HG03432 (cell line): ENCODE measurements at regions not wholly inside any gene's neighbourhood (a gene's known extent, or its start where the extent isn't known, plus 50 kb on each side); places are given as distances from the start of the nearest gene placed in this dataset.

Experiments used
- ATAC-seq: cut with Tn5 transposase; IDR thresholded peaks from one replicate; pipeline ENCODE4 v1.9.1; 2021; ENCODE audit warnings: mild to moderate bottlenecking, moderate library complexity; ENCODE audit not compliant: unreplicated experiment

- ATAC-seq: no peak
Observed at GRCh38 chr7:110573862-110574528, 516.9 kb upstream of the LRRN3 start.

DNA sequence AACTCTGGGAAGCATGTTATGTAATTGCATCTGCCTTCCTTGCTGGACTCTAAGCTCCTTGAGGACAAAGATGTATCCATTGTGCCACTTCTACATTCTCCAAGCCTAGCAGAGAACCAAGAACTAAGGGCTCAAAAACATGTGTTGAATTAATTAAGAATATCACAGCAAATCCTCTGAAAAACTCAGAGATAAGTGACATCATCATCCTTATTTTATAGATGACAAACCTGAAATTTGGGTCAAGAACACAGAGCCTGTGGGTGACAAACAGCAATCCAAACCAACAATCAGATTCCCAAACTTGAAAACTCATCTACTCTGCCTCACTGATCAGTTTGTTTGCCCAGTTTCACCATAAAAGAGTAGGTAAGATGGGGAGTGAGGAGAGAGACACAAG, 503.6 kb upstream of the LRRN3 start:
- ATAC-seq: no peak

- peak; percentile 54 for ATAC-seq
Observed at GRCh38 chr7:110590415-110590814, 500.5 kb upstream of the LRRN3 start.

DNA sequence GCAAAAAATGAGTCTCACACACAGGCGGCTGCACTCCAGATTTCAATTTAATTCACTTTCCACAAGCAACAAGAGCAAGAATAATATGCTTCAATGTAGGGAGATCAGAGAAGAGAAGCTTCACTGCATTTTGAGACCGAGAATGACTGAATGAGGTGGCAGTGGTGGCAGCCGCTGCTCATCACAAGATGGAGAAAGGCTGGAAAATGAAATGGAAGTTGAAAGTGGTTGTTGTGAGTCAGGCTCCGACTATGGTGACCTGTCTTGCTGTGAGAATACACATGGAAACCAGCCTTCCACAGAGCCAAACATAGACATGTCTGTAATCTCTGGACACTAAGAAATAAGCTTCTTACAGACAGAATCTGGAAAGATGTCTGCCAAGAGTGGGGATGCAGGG, 499.6 kb upstream of the LRRN3 start:
- peak; percentile 37 for ATAC-seq

GRCh38 chr7:110592557-110592956, 498.4 kb upstream of the LRRN3 start:
- no peak for ATAC-seq

DNA sequence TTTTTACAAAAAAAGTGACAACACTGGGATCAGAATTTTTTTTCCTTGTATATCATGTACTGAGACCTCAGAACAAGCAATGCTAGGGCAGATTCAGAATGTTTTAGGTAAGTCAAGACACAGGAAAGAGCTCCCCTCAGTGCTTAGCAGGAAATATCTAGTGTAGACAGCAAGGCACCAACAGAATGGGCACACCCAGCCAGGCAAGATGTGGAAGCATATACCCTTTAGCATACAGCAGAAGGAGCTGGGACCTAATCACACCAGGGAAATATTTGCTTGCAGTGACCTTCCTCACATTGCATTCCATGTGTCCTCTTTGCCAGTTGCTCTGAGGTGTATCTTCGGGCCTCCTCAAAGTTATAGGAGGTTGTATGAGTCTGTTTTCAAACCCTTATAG, 497.6 kb upstream of the LRRN3 start:
- ATAC-seq: no peak

- ATAC-seq: no peak
Observed at GRCh38 chr7:110595694-110596093, 495.2 kb upstream of the LRRN3 start.

DNA sequence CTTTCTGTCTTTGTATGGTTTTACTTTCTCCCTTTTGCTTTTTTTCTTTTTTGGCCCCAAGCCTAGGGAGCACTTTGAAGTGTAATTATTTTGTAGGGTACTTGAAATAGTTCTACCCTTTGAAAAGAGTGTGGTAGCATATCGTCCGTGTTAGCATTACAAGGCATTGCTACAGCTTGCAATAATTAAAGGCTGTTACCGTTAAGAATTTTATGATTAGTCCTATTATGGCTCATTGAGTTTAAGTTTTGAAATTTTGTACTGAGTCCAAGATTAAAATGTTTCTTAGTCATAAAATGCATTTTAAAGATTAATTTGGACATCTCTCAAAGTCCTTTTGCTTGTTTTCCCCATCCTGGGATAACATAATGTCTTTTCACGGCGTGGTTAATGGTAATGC, 490.0 kb upstream of the LRRN3 start:
- ATAC-seq: no peak

GRCh38 chr7:110601710-110602109, 489.2 kb upstream of the LRRN3 start:
- no peak for ATAC-seq

DNA sequence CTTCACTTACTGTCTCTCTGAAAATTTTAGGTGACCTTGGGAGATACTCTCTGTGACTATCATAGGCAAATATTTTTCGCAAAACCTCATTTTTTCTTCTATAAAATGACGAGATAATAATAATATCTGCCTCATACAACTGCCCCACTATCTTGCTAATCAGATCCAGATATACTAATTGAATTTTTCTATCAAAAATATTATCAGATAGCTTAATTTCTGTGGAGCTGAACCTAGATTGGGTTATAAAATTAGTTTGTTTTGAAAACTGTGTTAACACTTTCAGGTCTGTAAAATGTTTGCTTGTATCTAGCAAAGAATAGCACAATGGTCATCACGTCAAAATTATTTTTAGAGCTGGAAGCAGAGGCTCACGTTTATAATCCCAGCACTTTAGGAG, 486.7 kb upstream of the LRRN3 start:
- ATAC-seq: no peak

GRCh38 chr7:110604885-110605284, 486.0 kb upstream of the LRRN3 start:
- no peak for ATAC-seq

GRCh38 chr7:110607050-110607857, 483.7 kb upstream of the LRRN3 start:
- no peak for ATAC-seq

- ATAC-seq: no peak
Observed at GRCh38 chr7:110609336-110609735, 481.6 kb upstream of the LRRN3 start.

- ATAC-seq: no peak
Observed at GRCh38 chr7:110612680-110613079, 478.2 kb upstream of the LRRN3 start.
